Fibroblast of skin of left quadriceps (primary cell): ENCODE measurements at regions not wholly inside any gene's neighbourhood (a gene's known extent, or its start where the extent isn't known, plus 50 kb on each side); places are given as distances from the start of the nearest gene placed in this dataset.
"Not testable (repeated sequence)": the region's sequence is repeated elsewhere in the genome, so short reads cannot be mapped to it uniquely, and the experiment has no call there.

Experiments used
- DNase-seq, 2 experiments: peaks; one replicate each; pipeline ENCODE4 v3.0.0-alpha.2; 2013; ENCODE audit warnings: low read depth in 2 of 2

GRCh38 chr6:947235-947934 lies 254.4 kb upstream of the EXOC2 start:
- DNase-seq: no peak

DNA sequence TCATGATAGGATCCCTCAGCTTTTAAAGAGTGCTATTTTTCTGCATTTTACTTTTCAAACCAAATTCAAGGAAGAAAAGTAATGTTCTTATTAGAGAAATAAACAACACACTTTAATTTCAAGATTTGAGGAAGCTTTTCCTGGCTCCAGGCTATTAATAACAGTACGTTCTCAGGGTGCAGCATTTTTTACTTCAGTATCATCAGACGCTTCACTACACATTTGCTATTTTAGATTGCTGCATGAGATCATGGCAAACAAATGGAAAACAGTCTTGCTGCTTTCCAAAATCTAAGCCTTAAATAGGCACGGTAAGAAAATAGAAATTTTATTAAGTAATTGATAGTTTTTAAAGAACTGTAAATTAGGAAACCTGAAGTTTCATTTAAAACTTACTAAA lies 253.6 kb upstream of the EXOC2 start:
- DNase-seq: peak in 1 of 2 experiments; percentile 22

- no peak for DNase-seq
Measured at GRCh38 chr6:939526-940252, 246.8 kb upstream of the EXOC2 start.

DNA sequence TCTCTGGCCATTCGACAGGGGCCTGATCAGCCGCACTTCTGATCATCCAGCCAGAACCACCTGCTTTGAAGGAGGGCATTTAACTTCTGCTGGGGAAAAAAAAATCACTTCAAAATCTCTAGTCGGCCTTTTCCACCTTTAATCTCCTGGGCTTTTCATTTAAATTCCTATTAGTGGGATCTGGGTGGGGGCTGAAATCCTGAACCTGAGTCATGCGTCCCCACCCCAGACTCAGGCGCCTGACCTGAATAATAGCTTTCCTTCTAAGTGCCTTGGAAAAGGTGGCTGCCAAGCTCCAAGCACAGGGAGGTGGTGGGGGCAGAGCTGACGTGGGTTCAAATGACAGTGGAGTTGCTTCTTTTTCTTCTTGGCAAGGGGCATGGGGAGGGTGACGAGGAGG lies 246.0 kb upstream of the EXOC2 start:
- DNase-seq: no peak

GRCh38 chr6:938271-938905 lies 245.4 kb upstream of the EXOC2 start:
- DNase-seq: no peak

DNA sequence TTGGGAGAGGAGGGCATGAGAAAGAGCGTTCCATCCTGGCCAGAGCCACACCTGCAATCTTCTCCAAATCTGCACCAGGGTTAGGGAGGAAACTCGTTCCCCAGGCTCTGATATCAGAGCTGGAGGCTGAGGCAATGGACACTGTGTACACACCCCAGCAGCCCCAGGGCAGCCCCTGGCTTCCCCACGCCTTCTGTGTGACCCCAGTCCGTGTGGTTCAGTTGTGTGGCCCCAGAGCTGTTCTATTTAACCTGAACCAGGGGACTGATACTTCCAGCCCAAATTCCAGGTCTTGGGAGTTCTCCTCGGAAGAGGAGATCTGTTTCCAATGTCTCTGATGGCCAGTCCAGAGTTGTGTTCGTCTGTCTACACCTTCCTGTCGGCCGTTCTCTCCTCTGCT lies 242.6 kb upstream of the EXOC2 start:
- no peak for DNase-seq

DNA sequence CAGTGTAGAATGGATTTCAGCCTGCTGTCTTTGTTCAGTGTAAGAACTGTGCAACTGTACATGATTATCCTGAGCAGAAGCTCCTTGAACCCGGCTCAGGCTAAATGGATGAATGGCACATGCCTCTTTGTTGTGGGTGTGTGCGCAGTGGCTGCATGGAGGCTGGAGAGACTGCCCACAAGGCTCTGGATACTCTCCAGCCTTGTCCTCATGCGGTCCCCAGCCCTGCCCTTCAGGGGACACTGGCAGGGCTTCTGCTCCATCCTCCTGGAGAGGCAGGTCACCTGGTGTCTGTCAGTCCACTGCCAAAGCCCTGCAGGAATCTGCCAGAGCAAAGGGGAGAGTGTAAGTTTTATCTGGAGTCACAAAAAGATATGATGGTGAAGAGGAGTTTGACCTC lies 241.7 kb upstream of the EXOC2 start:
- DNase-seq: no peak

- DNase-seq: not testable (repeated sequence)
Measured at GRCh38 chr6:931919-932318, 239.0 kb upstream of the EXOC2 start.

DNA sequence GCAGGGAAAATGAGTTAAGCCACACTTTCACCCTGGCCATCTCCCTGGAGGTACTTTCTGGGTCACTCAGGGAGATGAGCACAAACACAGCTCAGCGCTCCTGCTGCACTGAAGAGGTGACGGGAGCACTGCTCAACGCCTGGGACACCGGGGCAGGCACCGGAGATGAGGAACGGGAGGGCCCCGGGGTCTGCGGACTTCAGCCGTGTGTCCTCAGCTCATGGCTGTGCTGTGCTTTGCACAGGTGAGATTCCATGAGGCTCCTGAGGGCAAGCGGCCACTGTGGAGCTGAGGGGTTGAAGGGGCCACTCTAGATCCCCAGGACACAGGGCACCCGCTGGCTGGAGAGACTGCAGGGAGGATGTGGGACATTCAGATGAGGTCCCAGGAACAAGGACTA lies 234.2 kb upstream of the EXOC2 start:
- DNase-seq: no peak

DNA sequence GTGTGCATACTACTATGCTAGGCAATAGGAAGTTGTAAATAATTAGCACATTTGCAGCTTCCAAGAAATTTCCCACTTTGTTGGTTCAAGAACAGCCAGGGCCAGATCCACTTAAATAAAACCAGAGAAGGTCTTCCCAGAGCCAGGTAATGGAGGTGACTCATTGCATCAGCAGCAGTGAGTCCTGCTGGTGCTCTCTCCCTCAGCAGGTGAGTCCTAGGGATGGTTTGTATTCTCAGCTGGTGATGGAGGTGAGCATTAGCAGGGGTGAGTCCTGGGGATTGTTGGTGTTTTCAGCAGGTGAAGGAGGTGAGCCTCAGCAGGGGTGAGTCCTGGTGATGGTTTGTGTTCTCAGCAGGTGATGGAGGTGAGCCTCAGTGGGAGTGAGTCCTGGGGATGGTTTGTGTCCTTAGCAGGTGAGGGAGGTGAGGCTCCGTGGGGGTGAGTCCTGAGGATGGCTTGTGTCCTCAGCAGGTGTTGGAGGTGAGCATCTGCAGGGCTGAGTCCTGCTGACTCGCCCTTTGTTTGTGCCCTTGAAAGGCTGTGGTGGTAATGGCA lies 232.8 kb upstream of the EXOC2 start:
- DNase-seq: no peak

- DNase-seq: no peak
Measured at GRCh38 chr6:924661-925060, 231.7 kb upstream of the EXOC2 start.

DNA sequence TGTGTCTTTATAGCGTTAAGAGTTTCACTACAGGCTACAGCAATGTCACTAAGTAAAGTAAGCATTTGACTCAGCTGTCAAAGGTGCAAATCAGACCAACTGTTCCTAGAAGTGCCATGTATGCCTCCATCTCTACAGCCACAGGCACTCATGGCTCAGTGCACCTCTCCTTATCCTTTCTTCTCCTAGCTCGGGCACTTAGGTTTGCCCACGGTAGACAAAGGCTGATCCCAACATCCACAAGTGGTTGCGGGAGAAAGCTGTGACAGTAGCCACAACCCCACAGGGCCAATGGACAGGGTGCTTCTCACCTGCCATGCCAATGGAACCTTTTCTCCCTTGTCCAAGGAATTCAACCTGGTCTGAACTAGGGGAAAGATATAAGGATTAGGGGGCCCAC lies 228.5 kb upstream of the EXOC2 start:
- DNase-seq: no peak

DNA sequence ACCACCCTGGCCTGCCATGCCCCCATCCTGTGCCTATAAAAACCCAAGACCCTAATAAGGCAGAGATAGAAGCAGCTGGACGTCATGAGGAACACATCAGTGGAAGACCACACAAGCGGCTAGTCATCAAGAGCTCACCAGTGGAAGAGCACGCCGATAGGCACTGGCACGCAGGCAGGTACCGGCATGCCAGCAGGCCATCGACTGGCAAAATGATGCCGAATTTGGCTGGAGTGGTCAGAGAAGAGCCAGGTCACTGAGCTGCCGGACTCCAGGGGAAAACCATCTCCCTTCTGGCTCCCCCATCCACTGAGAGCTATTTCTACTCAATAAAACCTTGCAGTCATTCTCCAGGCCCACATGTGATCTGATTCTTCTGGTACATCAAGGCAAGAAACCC lies 227.6 kb upstream of the EXOC2 start:
- no peak for DNase-seq

GRCh38 chr6:919500-919899 lies 226.6 kb upstream of the EXOC2 start:
- no peak for DNase-seq

GRCh38 chr6:917939-918338 lies 225.0 kb upstream of the EXOC2 start:
- DNase-seq: no peak

DNA sequence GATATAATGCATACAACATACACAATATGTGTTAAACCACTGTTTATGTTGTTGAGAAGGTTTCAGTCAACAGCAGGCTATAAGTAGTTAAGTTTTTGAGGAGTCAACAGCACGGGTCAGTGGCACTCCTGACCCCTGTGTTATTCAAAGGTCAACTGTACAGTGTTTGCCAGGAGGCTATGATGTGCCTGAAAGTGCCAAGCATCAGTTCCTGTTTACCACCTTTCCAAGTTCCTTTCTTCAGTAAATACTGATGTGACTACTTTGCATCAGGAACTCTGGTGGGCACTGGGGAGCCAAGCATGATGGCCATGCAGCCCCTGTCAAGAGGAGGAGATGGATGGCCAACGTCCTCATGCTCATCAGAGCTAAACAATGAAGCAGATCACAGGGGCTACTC lies 224.4 kb upstream of the EXOC2 start:
- DNase-seq: no peak

DNA sequence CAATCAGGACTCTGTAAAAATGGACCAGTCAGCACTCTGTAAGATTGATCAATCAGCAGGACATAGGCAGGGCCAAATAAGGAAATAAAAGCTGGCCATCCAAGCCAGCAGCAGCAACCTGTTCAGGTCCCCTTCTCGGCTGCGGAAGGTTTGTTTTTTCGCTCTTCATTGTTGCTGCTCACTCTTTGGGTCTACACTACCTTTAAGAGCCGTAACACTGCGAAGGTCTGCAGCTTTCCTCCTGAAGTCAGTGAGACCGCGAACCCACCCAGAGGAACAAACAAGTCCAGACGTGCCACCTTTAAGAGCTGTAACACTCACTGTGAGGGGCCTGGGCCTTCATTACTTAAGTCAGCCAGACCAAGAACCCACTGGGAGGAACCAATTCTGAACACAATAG lies 223.2 kb upstream of the EXOC2 start:
- DNase-seq: no peak

DNA sequence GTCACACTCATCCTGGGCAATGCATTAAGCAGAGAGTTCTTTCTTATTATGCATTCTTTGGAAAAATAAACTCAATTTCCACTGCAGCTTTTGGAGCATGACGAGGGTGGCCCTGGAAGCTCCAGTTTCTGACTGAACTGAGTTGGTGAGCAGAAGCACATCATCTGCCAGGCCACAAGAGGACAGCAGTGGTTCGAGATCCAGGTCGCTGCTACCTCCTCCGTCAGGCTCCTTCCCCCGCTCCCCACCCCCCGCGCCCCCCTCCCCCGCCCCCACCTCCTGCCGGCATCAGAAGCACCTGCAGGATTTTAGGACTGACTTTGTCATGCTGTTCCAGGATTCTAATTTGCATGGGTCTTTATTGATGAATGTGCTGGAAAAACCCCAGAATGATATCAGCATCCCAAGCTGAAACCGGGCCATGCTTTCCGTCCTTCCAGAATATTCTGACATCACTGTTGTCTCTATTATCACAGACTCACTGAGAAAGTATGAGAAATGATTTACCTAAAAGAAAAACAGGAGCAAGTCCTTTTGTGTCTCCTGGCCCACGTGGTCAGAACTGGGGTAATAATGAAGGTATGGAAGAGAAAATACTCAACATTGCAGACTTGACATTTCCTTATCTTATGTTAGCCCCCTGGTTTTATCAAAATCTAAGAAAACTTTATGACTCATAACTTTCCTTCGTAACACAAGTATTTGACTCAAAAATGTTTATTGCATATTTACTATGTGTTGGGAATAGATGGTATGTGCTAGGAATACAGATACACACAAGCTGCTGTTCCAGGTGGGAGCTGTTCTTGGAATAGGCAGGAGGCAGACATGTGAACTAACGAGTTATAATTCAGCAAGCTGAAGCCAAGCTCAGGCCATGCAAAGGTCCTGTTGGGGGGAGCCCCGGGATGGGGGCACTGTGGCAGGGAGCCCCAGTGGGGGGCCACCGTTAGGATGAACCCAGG lies 220.2 kb upstream of the EXOC2 start:
- no peak for DNase-seq

DNA sequence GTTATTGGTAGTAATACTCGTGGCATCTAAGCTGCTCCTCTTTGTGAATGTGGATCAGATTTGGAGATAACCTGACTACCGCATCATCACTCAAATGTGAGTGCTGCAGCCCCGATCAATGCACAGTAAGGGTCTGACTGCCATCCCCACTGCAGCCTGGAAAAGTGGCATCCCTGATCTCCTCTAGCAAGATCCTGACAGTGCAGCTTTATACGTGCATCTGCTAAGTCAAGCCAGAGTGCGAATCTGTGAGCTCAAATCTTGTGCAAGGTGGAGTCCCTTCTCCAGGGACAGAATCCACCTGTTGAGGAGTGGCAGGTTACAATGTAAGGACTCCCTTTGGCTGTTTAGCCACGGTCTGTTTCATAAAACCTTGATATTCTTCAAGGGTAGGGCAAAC lies 215.0 kb upstream of the EXOC2 start:
- no peak for DNase-seq

- DNase-seq: no peak
Measured at GRCh38 chr6:906920-907319, 214.0 kb upstream of the EXOC2 start.

GRCh38 chr6:905556-905955 lies 212.6 kb upstream of the EXOC2 start:
- no peak for DNase-seq

GRCh38 chr6:904994-905393 lies 212.1 kb upstream of the EXOC2 start:
- DNase-seq: no peak
